IMR-90 (cell line): ENCODE measurements at regions not wholly inside any gene's neighbourhood (a gene's known extent, or its start where the extent isn't known, plus 50 kb on each side); places are given as distances from the start of the nearest gene placed in this dataset.

Source experiments
- ATAC-seq: fragments of 200-7000 bp; cut with Tn5 transposase; 2 replicates; pipeline ENCODE4 v1.9.1; 2020; ENCODE audit warnings: low read depth, mild to moderate bottlenecking, moderate library complexity
- BruUV-seq: library from RNA; stranded (reverse); fragments of 400-500 nt; replicated peaks from 2 replicates; lab custom pipeline; 2021; lab: Mats Ljungman, UMichigan
- CTCF ChIA-PET: fragments of 300-600 bp; formaldehyde crosslinking; extraction: SDS; loops from one replicate; lab custom pipeline; 2021; ENCODE audit warnings: antibody characterized with exemption; lab: Yijun Ruan, JAX
- POLR2A ChIA-PET: fragments of 300-600 bp; sonication (Branson Sonifier 250); formaldehyde crosslinking; loops from one replicate; lab custom pipeline; 2022; ENCODE audit warnings: antibody characterized with exemption; ENCODE audit not compliant: unreplicated experiment; lab: Charles Lee
- DNase-seq: peaks from one replicate; pipeline ENCODE4 v3.0.0; 2013
- H2AFZ ChIP-seq: replicated peaks from 2 replicates; pipeline ENCODE3; 2013; ENCODE audit warnings: low read length, mild to moderate bottlenecking; ENCODE audit not compliant: poor library complexity
- H2AK5ac ChIP-seq: 2 replicates; pipeline ENCODE4 v1.6.1; 2013; ENCODE audit warnings: low read depth, low read length, inconsistent platforms
- H2AK9ac ChIP-seq: replicated peaks from 2 replicates; pipeline ENCODE3; 2013; ENCODE audit warnings: mild to moderate bottlenecking, low read depth, low read length, moderate library complexity; ENCODE audit not compliant: poor library complexity
- H2BK120ac ChIP-seq: 2 replicates; pipeline ENCODE4 v1.6.1; 2013; ENCODE audit warnings: low read depth, low read length, inconsistent platforms
- H2BK15ac ChIP-seq: 3 replicates; pipeline ENCODE4 v1.6.1; 2013; ENCODE audit warnings: low read depth, low read length, inconsistent platforms
- H2BK20ac ChIP-seq: 2 replicates; pipeline ENCODE4 v1.6.1; 2013; ENCODE audit warnings: low read depth, mild to moderate bottlenecking, inconsistent platforms, low read length, moderate library complexity
- H2BK5ac ChIP-seq: 2 replicates; pipeline ENCODE4 v1.6.1; 2013; ENCODE audit warnings: mild to moderate bottlenecking, low read depth, low read length, inconsistent platforms; ENCODE audit not compliant: poor library complexity, severe bottlenecking
- H3K14ac ChIP-seq: replicated peaks from 2 replicates; pipeline ENCODE4 v1.6.1; 2013; ENCODE audit warnings: low read depth, low read length, inconsistent platforms
- H3K18ac ChIP-seq: 2 replicates; pipeline ENCODE4 v1.6.1; 2013; ENCODE audit warnings: low read depth, low read length, control low read depth
- H3K23ac ChIP-seq: 2 replicates; pipeline ENCODE4 v1.6.1; 2013; ENCODE audit warnings: low read depth, low read length, inconsistent platforms
- H3K27ac ChIP-seq: 2 replicates; pipeline ENCODE4 v1.5.1; 2013; ENCODE audit warnings: mild to moderate bottlenecking, control low read depth, low read length; ENCODE audit not compliant: insufficient read depth
- H3K27me3 ChIP-seq: 2 replicates; pipeline ENCODE4 v1.6.1; 2013; ENCODE audit warnings: low read length; ENCODE audit not compliant: control insufficient read depth, insufficient read depth
- H3K36me3 ChIP-seq: 2 replicates; pipeline ENCODE4 v1.6.1; 2013; ENCODE audit warnings: low read length, mixed read lengths; ENCODE audit not compliant: control insufficient read depth, insufficient read depth
- H3K4ac ChIP-seq: 2 replicates; pipeline ENCODE4 v1.6.1; 2013; ENCODE audit warnings: low read depth, low read length, inconsistent platforms
- H3K4me1 ChIP-seq: 2 replicates; pipeline ENCODE4 v1.6.1; 2013; ENCODE audit warnings: low read length, mixed read lengths; ENCODE audit not compliant: control insufficient read depth, insufficient read depth
- H3K4me2 ChIP-seq: 2 replicates; pipeline ENCODE4 v1.6.1; 2013; ENCODE audit warnings: low read depth, mild to moderate bottlenecking, control low read depth, low read length, moderate library complexity
- H3K4me3 ChIP-seq: 2 replicates; pipeline ENCODE4 v1.5.1; 2013; ENCODE audit warnings: low read depth, mild to moderate bottlenecking, control low read depth, low read length, moderate library complexity; ENCODE audit not compliant: insufficient read depth
- H3K56ac ChIP-seq: 2 replicates; pipeline ENCODE4 v1.6.1; 2013; ENCODE audit warnings: low read length, inconsistent platforms; ENCODE audit not compliant: insufficient read depth; ENCODE audit errors: extremely low read depth
- H3K79me1 ChIP-seq, 2 experiments: 2 replicates each; pipeline ENCODE4 v1.6.1; 2013; ENCODE audit warnings: low read length in 2 of 2, inconsistent platforms in 1 of 2, low read depth in 1 of 2
- H3K9ac ChIP-seq: 2 replicates; pipeline ENCODE4 v1.6.1; 2013; ENCODE audit warnings: low read depth, low read length, control low read depth
- H3K9me1 ChIP-seq: 2 replicates; pipeline ENCODE4 v1.6.1; 2013; ENCODE audit warnings: low read length, inconsistent platforms; ENCODE audit not compliant: insufficient read depth
- H3K9me3 ChIP-seq: 2 replicates; pipeline ENCODE4 v1.6.1; 2013; ENCODE audit warnings: low read length; ENCODE audit not compliant: control insufficient read depth, insufficient read depth
- H4K20me1 ChIP-seq: 2 replicates; pipeline ENCODE4 v1.6.1; 2013; ENCODE audit warnings: low read length, inconsistent platforms; ENCODE audit not compliant: insufficient read depth
- H4K5ac ChIP-seq: 2 replicates; pipeline ENCODE4 v1.6.1; 2013; ENCODE audit warnings: mild to moderate bottlenecking, low read depth, low read length, control low read depth
- H4K8ac ChIP-seq, 2 experiments: 2 replicates each; pipeline ENCODE4 v1.6.1; 2013; ENCODE audit warnings: low read depth in 2 of 2, low read length in 2 of 2, control low read depth in 1 of 2, inconsistent platforms in 1 of 2
- H4K91ac ChIP-seq: 2 replicates; pipeline ENCODE4 v1.6.1; 2013; ENCODE audit warnings: low read depth, low read length, inconsistent platforms; ENCODE audit not compliant: insufficient read depth
- BHLHE40 ChIP-seq: fragments of 150-350 bp; IDR thresholded peaks from 2 replicates; pipeline ENCODE4 v1.6.1; 2016; ENCODE audit warnings: mild to moderate bottlenecking, low read depth, low read length
- CEBPB ChIP-seq: IDR thresholded peaks from 2 replicates; pipeline ENCODE4 v1.6.1; 2012; ENCODE audit warnings: low read depth, low read length, improper control_type of control experiment
- CHD1 ChIP-seq: IDR thresholded peaks from 2 replicates; pipeline ENCODE4 v1.6.1; 2012; ENCODE audit warnings: low read depth, low read length, improper control_type of control experiment
- MAFK ChIP-seq: IDR thresholded peaks from 2 replicates; pipeline ENCODE4 v1.6.1; 2012; ENCODE audit warnings: low read depth, low read length, improper control_type of control experiment
- NFE2L2 ChIP-seq: fragments of 150-350 bp; IDR thresholded peaks from 2 replicates; pipeline ENCODE4 v1.6.1; 2016; ENCODE audit warnings: low read depth, mild to moderate bottlenecking, low read length
- POLR2A ChIP-seq: IDR thresholded peaks from 2 replicates; pipeline ENCODE4 v1.6.1; 2012; ENCODE audit warnings: mild to moderate bottlenecking, low read depth, low read length
- WGBS, 2 experiments: methylation state at CpG; one replicate each; pipeline versions ENCODE4 v1.1.5 to v1.1.7; 2013; ENCODE audit warnings: missing lambda C conversion rate in 2 of 2; ENCODE audit not compliant: insufficient read length in 1 of 2; ENCODE audit errors: extremely low coverage in 2 of 2; 5-methylcytosine and 5-hydroxymethylcytosine counted together
- dilution Hi-C: fragments of 300-500 bp; cut with HindIII; formaldehyde crosslinking; loops from one replicate; pipeline ENCODE4 v1.14.3; 2018; ENCODE audit warnings: low sequenced_read_pairs; ENCODE audit not compliant: unreplicated experiment
- in situ Hi-C: fragments of 300-500 bp; cut with MboI; formaldehyde crosslinking; loops from 3 replicates; pipeline ENCODE4 v1.14.3; 2019; ENCODE audit warnings: low sequenced_read_pairs, inconsistent platforms, mixed read lengths
- intact Hi-C: fragments of 100-400 bp; cut with micrococcal nuclease; formaldehyde crosslinking; loops from 2 replicates; pipeline ENCODE4 v1.10.0; 2022
- TF ChIP-seq, protein P1 (sequence below): conservative IDR thresholded peaks from 2 replicates; pipeline ENCODE4 v1.5.1; 2012; ENCODE audit warnings: mild to moderate bottlenecking, low read depth, low read length, improper control_type of control experiment

DNA sequence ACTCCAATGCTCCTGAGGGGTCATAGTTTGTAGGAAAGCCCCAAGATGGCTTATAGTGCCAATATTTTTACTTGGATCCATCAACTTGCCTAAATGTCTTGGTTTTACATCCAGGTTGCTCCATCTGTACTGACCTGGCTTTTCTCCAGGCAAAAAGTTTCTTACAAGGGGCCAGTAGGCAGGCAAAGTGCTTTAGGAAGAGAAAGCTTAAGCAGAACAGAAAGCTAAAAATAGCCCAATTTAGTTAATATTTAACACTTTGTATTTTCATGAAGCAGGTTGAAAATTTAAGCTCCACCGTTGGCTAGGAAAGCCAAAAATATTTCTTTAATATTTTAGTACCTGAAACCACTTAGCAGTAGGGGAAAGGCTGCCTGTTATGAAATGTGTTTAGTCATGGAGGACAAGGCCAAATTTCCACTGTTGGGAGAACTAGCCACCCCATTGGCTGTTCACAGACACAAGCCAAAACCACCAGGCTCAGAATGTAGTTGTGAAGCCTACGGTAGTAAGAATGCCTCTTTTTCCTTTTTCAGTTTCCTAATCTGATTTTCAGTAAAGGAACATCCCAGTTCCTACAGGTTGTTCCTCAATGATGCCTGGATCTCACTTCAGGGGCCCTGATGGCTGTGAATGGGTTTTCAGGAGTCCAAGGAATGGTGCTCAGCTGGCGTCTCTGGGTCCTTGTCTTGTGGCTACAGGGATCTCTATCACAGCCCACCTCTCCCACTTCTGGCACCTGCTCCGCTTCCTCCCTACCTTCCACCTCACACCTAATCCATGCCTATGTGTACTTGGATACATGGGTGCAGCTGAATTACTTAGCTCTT lies 324.8 kb downstream of the PMP22 start:
- dilution Hi-C loops: no loop called here

More for the DNA sequence above, 324.8 kb downstream of the PMP22 start:
- Histone ChIP-seq H3K18ac (no peak overlapping the region), H2AK5ac (no peak overlapping the region), H3K27me3 (peaks cover 11% of the 10 kb centered on the region; the same call in 1 of the 2 replicates), H2BK15ac (no peak overlapping the region), H2BK20ac (no peak overlapping the region), H3K27ac (no peak overlapping the region), H3K79me1 (no peaks in the 10 kb centered on the region), H3K23ac (no peak overlapping the region), H4K5ac (no peak overlapping the region), H3K4me3 (no peak overlapping the region), H3K56ac (no peak overlapping the region), H2BK5ac (no peak overlapping the region), H3K9me3 (no peaks in the 10 kb centered on the region), H3K4me1 (peaks cover 3% of the 10 kb centered on the region; the same call in 1 of the 2 replicates), H3K9ac (no peak overlapping the region), H3K9me1 (no peaks in the 10 kb centered on the region), H3K4ac (no peak overlapping the region), H3K36me3 (no peaks in the 10 kb centered on the region), H2AK9ac (no peak overlapping the region), H2AFZ (no peak overlapping the region), H4K91ac (no peak overlapping the region), H2BK120ac (no peak overlapping the region), H4K8ac (no peak overlapping the region), H3K4me2 (no peak overlapping the region), H4K20me1 (no peaks in the 10 kb centered on the region), H3K14ac (no peak overlapping the region)
- POLR2A ChIA-PET: no interaction called here
- TF ChIP-seq CHD1 (no peak), CEBPB (no peak), BHLHE40 (no peak), MAFK (no peak), NFE2L2 (no peak), POLR2A (no peak)
- TF ChIP-seq, protein P1, sequence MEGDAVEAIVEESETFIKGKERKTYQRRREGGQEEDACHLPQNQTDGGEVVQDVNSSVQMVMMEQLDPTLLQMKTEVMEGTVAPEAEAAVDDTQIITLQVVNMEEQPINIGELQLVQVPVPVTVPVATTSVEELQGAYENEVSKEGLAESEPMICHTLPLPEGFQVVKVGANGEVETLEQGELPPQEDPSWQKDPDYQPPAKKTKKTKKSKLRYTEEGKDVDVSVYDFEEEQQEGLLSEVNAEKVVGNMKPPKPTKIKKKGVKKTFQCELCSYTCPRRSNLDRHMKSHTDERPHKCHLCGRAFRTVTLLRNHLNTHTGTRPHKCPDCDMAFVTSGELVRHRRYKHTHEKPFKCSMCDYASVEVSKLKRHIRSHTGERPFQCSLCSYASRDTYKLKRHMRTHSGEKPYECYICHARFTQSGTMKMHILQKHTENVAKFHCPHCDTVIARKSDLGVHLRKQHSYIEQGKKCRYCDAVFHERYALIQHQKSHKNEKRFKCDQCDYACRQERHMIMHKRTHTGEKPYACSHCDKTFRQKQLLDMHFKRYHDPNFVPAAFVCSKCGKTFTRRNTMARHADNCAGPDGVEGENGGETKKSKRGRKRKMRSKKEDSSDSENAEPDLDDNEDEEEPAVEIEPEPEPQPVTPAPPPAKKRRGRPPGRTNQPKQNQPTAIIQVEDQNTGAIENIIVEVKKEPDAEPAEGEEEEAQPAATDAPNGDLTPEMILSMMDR: no peak
- no peak for ATAC-seq
- CTCF ChIA-PET: no interaction called here
- no peak for DNase-seq
- WGBS, 2 experiments: no CpG with 5 or more reads among the region's 4 CpGs
- intact Hi-C loops: no loop called here
- no TSS peak for BruUV-seq
- in situ Hi-C loops: no loop called here
